ENCODE measurements at regions not wholly inside any gene's neighbourhood (a gene's known extent, or its start where the extent isn't known, plus 50 kb on each side); places are given as distances from the start of the nearest gene placed in this dataset.

DNA sequence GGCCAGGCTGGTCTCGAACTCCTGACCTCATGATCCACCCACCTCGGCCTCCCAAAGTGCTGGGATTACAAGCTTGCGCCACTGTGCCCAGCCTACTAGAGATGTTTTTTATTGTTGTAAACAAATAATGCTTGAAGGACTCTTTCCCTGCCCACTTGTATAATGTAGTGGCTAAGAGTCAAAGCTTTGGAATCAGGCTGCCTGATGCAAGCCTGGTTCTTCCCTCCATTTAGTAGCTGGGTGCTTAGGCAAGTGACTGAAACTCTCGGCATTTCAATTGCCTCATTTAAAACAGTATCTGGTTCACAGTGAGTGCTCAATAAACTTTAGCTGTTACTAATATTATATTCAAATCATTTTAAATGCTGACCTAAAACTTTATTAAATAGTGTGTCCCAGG, 144.2 kb upstream of the FOXN2 start:
- TF ChIP-seq EZH2 (IDR thresholded peaks at IDR 0.05) (no peak), POLR2AphosphoS5 (IDR thresholded peaks at IDR 0.05; ENCODE audit: borderline replicate concordance, low read depth, low read length) (no peak)

Data from SK-N-MC (cell line).